GM18508 (cell line): ENCODE measurements at regions not wholly inside any gene's neighbourhood (a gene's known extent, or its start where the extent isn't known, plus 50 kb on each side); places are given as distances from the start of the nearest gene placed in this dataset.

Experiments used
- ATAC-seq: cut with Tn5 transposase; IDR thresholded peaks from one replicate; pipeline ENCODE4 v1.9.1; 2021; ENCODE audit warnings: moderate number of reproducible peaks; ENCODE audit not compliant: insufficient read depth, unreplicated experiment

DNA sequence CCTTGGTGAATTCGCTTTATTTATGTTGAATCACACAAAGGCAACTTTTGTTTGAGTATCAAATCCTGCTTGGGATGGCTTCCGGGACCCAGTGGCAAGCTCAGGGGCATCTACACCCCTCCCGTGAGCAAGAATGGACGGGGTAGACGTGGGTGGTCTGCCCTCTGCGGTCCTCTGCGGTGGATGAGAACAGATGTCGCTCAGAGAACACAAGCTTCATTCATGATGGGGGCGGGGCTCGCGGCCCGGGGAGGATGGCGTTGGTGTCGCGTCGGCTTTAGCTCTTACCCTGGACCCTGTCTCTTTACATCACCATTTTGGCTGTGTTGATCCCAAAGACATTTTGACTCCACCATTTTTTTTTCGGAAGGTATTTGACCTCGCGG lies 158.5 kb upstream of the RTL1 start:
- no peak for ATAC-seq

DNA sequence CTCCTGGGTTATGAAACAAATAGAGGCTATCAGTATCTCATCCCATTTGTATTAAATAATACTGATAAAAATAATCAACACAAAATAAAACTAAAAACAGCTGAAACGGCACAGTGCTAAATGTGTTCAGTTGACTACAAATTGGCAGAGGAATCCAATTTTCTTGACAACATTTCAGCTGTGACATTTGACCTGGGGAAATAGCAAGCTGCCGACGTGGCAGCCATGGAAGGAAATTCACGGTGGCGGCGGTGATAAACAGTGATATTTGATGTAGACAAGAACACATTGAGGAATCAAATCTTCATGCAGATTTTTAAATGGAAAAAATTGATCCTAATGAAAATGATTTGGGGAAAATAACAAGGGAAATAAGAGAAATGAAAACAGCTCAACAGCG lies 159.1 kb upstream of the RTL1 start:
- no peak for ATAC-seq

DNA sequence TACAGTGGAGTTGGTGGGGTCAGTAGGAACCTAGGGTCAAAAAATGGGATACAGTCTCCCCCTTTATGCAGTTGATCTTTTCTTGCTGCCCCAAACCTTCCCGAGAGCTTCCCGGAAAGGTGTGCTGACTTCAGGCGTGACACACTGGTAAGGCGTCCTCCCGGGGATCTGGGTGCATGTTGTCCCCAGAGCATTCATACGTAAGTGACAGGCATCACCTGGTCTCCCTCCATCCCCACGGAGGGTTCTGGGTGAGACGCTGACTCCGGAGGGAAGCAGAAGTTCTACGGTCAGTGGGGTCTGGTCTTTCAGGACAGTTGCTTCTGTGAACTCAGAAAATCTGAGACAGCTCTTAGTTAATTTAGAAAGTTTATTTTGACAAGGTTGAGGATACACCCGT lies 159.6 kb upstream of the RTL1 start:
- no peak for ATAC-seq

DNA sequence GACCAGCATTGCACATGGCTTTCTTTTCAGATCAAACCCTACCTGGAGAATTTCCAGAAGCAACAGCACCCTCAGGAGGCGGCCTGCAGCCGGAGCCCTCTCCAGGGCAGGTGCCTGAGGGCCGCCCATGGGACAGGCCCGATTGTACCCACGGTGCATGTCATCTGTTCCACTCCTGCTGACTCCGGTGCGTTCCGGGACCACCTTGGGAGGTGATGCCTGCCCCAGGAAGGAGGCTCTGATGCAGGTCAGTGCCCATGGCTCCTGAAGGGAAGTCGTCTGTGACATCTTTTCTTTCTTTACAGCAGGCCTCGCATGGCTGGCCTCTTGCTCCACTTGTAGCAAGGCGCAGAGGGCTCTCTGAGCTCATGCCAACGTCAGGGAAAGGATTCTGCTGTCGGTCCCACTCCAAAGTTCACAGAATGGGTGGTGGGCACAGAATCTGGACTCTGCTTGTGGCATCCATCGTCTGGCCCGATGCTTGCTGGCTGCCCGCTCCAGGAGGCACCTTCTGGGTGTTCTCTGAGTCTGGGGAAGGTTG lies 160.7 kb upstream of the RTL1 start:
- no peak for ATAC-seq

DNA sequence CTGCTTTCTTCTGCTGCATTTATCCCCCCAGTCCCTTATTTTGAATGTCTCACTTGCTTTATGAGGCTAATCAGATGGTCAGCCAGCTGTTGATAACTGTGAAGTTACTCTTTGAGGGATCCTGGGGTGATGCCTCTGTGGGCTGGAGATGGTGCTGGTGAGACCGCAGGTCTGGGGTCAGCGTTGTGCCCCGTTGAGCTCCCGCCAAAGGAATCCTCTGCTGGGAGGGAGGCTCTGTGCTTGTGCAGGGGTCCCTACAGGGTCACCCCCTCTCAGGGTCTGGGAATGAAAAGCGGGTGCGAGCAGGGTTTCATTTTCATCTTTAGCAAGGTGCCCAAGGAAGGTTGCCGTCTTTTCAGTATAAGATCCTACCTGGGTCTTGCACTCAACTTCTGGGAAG lies 161.2 kb upstream of the RTL1 start:
- no peak for ATAC-seq

DNA sequence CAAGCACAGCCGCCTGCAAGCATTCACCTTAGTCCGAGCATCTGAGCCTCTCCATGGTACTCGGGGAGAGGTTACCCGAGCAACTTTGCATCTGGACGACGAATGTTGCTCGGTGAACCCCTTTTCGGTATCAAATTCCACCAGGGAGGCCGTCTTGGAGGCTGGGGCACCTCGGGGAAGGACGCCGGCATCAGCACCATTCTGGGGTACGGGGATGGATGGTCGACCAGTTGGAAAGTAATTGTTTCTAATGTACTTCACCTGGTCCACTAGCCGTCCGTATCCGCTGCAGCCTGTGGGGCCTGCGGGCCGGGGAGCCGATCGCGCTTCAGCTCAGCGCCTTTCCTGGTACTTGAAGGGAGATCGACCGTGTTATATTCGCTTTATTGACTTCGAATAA lies 161.7 kb upstream of the RTL1 start:
- no peak for ATAC-seq

DNA sequence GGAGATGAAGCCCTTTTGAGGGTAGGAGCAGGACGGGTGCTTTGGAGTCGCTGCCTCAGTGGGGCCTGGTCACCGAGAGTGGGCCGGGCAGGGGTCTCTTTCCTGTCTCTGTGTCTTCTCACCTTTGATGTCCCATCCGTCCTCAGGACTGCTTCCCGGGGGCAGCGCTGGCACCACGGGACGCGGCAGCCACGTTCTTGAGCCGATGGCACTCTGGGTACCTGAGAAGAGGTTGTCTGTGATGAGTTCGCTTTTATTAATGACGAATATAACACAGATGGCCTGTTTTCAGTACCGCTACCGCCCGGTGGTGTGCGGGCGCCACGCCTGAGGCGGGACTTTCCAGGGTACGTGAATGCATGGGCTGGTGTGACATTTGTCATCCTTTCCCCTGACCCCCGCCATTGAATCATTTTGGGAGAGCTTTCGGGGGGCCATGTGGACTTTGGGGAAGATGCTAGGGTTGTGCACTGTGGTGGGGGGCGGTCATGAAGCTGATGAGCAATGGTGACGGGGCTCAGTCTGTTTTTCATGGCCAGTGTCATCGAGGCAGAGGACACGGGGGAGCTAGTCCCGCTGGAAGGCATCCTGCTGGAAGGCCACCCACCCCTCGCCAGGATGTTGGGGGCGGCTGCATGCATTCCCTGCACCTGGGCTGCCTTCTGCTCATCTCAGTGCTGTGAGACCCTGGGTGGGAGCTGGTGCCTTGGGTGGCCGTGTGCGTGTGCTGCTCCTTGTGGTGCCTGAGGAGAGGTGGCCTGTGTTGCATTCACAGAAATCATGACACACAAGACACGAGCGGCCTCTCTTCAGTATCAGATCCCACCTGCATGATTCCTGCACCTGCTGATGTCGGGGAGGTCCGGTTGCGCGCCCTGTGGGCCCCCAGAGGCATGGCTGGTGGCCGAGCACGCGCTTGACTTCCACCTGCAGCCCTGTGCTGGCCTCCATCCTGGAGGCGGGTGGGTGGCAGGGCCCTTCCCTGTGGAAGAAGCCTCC lies 162.5 kb upstream of the RTL1 start:
- no peak for ATAC-seq

DNA sequence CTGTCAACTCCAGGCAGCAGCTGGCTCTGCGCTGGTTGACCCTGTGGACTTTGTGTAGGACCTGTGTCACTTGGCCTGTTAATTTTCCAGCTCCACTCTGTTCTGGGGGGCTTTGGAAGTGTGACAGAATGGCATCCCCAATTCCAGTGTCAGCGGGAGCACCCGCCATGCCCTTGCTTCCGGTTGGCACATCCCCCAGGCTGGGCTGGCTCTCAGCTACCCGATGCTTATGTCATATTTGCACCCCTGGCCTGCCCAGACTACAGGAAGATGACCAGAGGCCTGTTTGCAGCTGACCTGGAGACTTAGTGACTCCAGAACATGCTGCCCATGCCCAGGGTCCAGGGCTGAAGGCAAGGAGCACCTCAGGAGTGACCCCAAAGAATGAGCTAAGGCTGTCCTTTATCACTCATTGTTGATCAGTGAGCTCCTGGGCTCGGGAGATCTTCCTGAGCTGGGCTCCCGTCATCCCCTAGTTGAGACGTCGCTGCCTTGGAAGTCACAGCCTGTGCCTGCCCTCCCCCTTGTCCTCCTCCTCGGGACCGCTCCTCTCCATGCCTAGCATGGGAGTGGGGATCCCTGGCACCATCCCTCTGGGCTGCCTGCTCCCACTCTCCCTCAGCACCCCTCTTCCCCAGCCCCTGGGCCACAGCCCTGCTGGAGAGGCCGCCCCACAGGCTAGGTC lies 163.4 kb upstream of the RTL1 start:
- ATAC-seq: no peak

DNA sequence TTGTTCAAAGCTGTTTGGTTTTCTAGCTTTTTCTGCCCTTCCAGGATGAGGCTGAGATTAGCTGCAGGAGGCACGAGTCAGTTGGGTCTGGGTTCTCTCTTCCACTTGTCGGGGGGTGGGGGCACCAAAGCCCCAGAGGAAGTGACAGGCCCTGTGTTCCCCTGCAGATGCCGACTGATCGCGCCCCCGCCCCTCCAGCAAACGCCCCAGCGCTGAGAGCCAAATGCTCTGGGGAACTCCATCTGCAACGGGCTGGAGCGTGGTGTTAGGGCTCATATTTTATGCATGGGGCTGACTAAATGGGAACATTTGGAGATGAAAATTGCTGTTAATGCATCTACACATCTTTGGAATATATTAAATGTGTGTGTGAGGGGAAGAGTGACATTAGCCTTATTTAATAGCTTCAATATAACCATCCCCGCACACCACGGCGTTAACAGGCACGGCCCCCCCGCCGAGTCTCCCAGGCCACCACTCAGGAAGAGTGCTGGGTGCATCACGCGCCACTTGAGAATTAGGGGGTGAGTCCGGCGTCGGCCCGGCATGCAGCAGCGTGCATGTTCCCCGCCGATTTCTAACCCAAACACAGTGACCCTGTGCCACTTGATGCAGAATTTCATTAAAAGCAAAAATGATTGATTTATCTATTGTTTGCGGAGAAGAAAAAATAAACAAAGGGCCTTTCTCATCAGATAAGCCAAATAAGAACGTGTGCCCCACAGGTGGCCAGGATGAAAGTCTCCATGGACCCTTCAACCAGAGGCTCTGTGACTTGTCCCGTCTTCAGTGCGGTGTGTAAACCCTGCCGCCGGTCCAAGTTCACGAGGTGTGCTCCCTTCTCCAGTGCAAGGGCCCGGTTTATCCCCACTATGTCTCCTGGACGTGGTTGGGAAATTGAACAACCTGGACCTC lies 165.0 kb upstream of the RTL1 start:
- ATAC-seq: no peak

DNA sequence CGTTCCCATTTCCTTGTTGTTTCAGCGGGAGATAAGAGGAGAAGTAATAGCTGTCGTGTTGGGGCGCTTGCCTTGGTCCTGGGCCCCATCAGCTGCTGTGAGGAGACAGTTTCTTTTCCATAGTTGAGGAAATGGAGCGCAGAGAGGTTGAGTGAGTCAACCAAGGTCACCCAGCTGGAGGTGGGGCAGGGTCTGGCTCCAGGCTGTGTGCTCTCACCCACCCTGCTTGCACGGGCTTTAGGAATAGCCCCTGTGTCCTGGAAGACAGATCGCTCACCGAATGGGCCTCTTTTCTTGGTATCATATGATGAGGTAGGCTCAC lies 165.7 kb upstream of the RTL1 start:
- no peak for ATAC-seq

DNA sequence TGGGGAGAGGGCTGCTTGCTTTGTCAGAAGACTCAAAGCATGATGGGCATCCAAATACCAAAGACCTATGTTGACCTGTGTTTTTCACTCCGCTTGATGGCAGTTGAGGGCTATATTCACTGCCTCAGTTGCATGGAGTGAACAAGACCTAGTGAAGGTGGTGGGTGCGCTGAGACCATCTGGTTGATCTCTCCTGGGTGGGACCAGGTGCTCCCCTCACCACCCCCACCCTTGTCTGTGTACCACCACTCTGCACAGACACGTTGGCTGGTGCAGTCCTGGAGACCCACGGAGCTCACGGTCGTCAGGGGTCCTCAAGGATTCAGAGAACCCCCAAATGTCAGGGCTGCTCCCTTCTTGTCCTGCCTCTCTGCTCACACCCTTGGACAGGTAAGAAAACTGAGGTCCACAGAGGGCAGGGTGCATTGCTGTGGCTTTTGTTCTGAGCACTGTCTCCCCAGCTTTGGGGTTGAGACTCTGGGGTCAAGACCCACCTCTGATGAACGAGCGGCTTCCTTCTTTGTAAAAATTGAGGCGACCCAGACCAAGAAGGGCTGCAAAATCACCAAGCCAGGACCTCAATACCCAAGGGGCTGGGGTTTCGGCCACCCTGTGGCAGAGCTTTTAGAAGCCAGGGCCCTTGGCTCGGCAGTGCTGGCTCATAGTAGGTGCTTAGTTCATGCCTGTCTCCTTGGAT lies 166.3 kb upstream of the RTL1 start:
- no peak for ATAC-seq

DNA sequence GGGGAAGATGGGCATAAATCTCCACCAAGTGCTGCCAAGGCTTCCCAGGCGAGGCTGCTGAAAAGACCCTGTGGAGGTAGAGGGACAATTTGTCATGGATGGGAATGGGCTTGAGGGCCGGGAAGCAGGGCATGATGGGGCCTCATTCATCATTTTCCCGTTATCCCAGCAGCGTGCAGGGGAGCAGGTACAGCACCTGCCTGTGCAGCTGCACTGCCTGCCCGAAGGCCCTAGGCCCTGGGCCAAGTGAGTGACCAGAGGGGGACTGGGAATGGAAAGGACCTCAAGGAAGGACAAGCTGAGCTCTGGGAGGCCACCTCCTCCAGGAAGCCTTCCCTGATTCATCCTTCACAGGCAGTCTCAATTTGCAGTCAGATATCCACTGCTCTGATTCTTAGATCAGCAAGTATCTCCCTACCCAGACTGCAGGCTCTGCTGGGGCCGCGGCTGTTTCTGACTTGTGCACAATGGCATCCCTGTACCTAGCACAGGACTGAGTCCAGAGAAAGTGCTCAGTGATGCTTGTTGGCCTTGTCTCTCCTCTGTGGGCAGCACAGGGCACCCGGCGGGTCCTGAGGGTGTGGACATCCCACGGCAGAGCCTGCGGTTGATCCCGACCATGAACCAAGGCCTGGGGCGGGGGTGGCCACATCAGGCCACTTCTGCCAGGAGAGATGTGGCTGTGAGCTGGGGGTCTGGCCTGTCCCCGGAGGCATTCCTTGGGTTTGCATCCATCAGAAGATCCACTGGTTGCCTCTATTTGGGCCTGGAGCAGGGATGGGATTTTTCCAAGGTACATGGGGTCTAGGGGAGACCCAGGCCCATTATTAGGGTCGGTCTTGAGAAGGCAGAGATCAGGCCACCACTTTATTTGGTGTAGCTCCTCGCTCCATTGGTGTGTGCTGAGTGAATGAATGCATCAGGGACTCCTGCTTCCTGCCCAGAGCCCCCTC lies 167.3 kb upstream of the RTL1 start:
- ATAC-seq: no peak

DNA sequence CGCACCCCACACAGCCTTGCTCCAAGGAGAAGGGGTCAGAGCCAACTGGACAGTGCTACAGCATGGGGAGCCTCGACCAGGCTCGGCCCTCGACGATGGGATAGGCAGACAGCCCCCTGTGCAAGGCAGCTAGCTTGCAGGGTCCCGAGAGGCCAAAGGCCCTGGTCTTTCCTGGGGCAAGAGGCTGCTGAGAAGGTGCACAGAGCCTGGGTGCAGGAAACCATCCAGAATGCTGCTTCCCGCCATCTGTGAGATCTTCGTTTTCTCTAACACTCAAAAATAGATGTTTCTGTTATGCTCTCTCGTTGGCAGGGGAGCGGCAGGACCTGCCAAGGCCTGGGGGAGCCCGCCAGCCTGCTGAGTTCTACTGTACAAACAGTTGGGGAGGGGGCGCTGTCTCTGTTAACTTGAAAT lies 168.0 kb upstream of the RTL1 start:
- no peak for ATAC-seq

DNA sequence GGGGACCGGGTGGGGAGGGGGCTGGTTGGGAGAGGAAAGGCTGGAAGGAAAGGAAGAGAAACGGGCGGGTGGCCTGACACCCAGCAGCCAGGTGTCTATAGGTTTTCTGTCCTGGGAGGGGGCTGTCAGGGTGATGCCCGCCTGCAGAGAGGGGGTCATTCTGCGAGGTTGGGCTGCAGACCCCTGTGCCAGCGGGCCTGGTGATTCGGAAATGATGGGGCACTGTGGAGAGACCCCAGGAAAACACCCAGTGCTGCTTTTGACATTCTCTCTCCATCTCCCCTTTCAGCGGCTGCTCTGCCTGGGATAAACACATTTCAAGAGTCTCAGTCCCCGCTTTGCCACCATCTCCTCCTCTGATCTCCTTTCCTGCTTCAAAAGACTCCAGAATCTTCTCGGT lies 168.5 kb upstream of the RTL1 start:
- ATAC-seq: no peak

DNA sequence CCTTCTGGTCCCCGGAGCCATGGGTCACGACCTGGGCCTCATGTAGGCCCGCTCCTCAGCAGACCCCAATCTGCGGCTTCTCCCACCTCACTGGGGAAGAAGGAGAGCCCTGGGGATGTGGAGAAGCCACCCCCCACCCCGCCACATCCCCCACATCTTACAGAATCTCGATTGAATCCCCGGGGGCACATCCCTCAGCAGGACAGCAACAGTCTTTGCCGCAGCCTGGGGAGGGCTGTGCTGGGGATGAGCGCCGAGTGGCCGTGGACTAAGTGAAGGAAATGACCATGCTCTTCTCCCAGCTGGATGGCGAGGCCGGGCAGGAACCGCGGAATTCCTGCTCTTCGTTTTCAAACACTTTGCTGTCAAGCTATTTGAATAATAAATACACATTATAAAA lies 169.0 kb upstream of the RTL1 start:
- ATAC-seq: no peak

DNA sequence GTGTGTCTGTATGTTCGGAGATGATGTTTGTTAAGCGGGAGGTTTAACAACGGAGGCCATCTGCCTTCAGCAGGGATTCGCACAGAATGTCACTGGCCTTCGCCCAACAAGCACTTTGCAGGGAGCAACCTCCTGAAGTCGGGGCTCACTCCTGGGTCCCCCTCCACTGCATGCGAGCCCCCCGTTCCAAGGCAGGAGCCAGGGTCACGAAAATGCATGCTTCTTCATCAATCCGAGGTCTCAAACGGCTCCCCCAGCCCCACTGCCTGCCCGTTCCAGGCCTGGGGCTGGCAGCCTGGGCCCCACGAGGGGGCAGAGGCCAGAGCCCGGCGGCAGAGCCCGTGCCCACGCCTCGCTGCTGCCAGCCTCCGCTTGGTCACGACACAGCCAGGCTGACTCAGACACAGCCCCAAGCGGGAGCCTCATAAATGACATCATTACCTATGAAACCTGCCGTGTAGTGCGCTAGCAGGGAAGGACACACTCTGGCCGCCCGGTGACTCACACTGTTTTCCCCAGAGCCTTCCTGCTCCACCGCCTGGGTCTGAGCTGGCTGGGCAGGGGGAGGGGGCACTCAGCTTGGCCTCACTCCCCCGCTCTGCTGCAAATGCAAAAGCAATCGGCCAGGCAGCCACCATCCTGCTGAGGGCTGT lies 169.5 kb upstream of the RTL1 start:
- peak; percentile 76 for ATAC-seq

DNA sequence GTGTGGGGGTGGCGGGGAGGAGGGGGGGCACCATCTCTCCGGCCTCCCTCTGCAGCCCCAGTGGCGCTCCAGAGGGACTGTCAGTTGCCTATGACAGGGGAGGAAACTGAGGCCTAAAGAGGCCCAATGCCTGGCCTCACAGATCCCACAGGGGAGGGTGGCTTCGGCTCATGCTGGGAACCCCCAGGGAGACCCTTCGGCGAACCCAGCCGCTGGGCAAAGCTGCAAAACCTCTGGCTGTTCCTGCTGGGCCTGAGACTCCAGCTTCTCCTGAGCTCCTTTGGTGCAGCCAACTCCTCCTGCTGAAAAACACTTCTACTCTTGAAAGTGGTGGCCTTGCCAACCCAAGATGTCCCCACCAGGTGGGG lies 170.1 kb upstream of the RTL1 start:
- ATAC-seq: no peak

DNA sequence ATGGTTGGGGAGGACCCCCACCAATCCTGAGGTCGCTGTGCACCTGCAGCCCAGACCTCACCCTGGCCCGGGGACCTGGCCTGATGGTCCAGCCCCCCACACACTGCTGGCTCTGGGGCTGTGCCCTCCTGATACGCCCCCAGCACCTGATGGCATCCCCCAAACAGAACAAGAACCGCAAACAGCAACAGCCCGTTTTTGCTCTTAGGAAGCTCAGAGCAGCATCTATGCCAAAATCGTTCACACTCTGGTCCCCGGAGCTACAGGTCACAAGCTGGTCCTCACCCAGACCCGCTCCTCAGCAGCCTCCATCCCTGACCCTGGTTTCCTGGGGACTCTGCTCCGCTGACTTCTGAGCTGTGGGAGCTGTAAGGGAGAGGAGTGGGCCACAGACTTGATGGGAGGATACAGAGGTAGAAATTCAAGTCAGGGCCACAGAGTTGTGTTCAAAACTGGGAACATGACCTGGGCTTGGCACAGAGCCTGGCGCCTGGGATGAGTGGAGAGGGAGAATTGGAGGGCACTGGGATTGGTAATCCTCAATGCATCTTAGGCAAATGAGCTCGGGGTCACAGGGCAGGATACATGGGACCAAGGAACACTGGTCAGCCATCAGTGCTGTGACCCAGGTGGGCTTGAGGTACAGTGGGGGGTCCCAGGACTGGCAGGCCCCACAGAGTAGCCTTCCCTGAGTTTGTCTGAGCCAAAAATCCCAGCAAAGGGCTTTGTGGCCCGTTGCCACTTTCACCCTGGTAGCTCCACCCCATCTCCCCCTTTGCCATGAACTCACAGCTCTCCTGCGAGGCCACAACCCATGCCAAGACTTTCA lies 170.9 kb upstream of the RTL1 start:
- no peak for ATAC-seq
